NCI-H2227 treated with DMSO at 0.1 percent for 48 hours (cell line): ENCODE measurements at regions not wholly inside any gene's neighbourhood (a gene's known extent, or its start where the extent isn't known, plus 50 kb on each side); places are given as distances from the start of the nearest gene placed in this dataset.

Experiments used
- DNase-seq: peaks from one replicate; lab custom pipeline; 2025; lab: John Stamatoyannopoulos, UW

- no peak for DNase-seq
Measured at GRCh38 chr7:63008366-63008765, 990.3 kb upstream of the ZNF722 start.

GRCh38 chr7:63009771-63010170 lies 988.9 kb upstream of the ZNF722 start:
- DNase-seq = no peak

GRCh38 chr7:63012633-63013183 lies 985.9 kb upstream of the ZNF722 start:
- no peak for DNase-seq

- DNase-seq = no peak
Measured at GRCh38 chr7:63014792-63015191, 983.9 kb upstream of the ZNF722 start.

- no peak for DNase-seq
Measured at GRCh38 chr7:63023182-63023787, 975.4 kb upstream of the ZNF722 start.

GRCh38 chr7:63024446-63024845 lies 974.2 kb upstream of the ZNF722 start:
- DNase-seq = no peak

- DNase-seq = no peak
Measured at GRCh38 chr7:63025815-63026214, 972.8 kb upstream of the ZNF722 start.

GRCh38 chr7:63027075-63027474 lies 971.6 kb upstream of the ZNF722 start:
- DNase-seq = no peak

GRCh38 chr7:63028376-63029206 lies 970.1 kb upstream of the ZNF722 start:
- DNase-seq = no peak

- DNase-seq = no peak
Measured at GRCh38 chr7:63029207-63029522, 969.5 kb upstream of the ZNF722 start.

GRCh38 chr7:63030061-63030460 lies 968.6 kb upstream of the ZNF722 start:
- no peak for DNase-seq

GRCh38 chr7:63031838-63032436 lies 966.7 kb upstream of the ZNF722 start:
- DNase-seq = no peak

- no peak for DNase-seq
Measured at GRCh38 chr7:63037242-63037641, 961.4 kb upstream of the ZNF722 start.

GRCh38 chr7:63038987-63039386 lies 959.7 kb upstream of the ZNF722 start:
- no peak for DNase-seq

GRCh38 chr7:63039882-63040281 lies 958.8 kb upstream of the ZNF722 start:
- no peak for DNase-seq

GRCh38 chr7:63040336-63040735 lies 958.3 kb upstream of the ZNF722 start:
- no peak for DNase-seq

GRCh38 chr7:63040966-63041610 lies 957.6 kb upstream of the ZNF722 start:
- no peak for DNase-seq

- DNase-seq = no peak
Measured at GRCh38 chr7:63041786-63042185, 956.9 kb upstream of the ZNF722 start.

GRCh38 chr7:63042730-63043511 lies 955.7 kb upstream of the ZNF722 start:
- no peak for DNase-seq

- no peak for DNase-seq
Measured at GRCh38 chr7:63043657-63044543, 954.7 kb upstream of the ZNF722 start.

GRCh38 chr7:63044721-63045120 lies 953.9 kb upstream of the ZNF722 start:
- no peak for DNase-seq
